ENCODE measurements at regions not wholly inside any gene's neighbourhood (a gene's known extent, or its start where the extent isn't known, plus 50 kb on each side); places are given as distances from the start of the nearest gene placed in this dataset.

GRCh38 chr10:52883996-52884871, 111.7 kb upstream of the MBL2 start:
- H3K27ac Mint-ChIP-seq, result peak overlapping the region; percentile 81

GRCh38 chr10:52879091-52879807, 106.7 kb upstream of the MBL2 start:
- Histone ChIP-seq H3K36me3 (no peaks in the 10 kb centered on the region), H3K79me2 (ENCODE audit: low read depth) (no peaks in the 10 kb centered on the region), H3K9me3 (ENCODE audit: low read depth) (no peaks in the 10 kb centered on the region), H3K27me3 (no peaks in the 10 kb centered on the region), H3K9ac (no peak overlapping the region), H3K4me3 (no peak overlapping the region), H3K4me1 (peaks cover 15% of the 10 kb centered on the region), H3K4me2 (no peak overlapping the region), H3K27ac (no peak overlapping the region), H3F3A (ENCODE audit: low read depth) (no peaks in the 10 kb centered on the region), H4K20me1 (ENCODE audit: low read depth) (no peaks in the 10 kb centered on the region), H2AFZ (replicated peaks) (no peak overlapping the region)
- H3K4me1 Mint-ChIP-seq, result peaks cover 35% of the 10 kb centered on the region
- TF ChIP-seq EZH2phosphoT487 (IDR thresholded peaks at IDR 0.05) (no peak), CTCF (IDR thresholded peaks at IDR 0.05) (no peak), EZH2 (IDR thresholded peaks at IDR 0.05) (no peak)
- no peak overlapping the region for H3K27ac Mint-ChIP-seq
- no peaks in the 10 kb centered on the region for H3K36me3 Mint-ChIP-seq
- no peak overlapping the region for H3K4me3 Mint-ChIP-seq
- no peaks in the 10 kb centered on the region for H3K27me3 Mint-ChIP-seq (ENCODE audit: insufficient read depth, low read depth)
- no peak for DNase-seq (ENCODE audit: low spot score)
- no peaks in the 10 kb centered on the region for H3K9me3 Mint-ChIP-seq

More at GRCh38 chr10:52883996-52884871, 111.7 kb upstream of the MBL2 start:
- no peaks in the 10 kb centered on the region for H3K9me3 ChIP-seq (ENCODE audit: low read depth)
- Mint-ChIP-seq H3K36me3 (no peaks in the 10 kb centered on the region), H3K27me3 (ENCODE audit: insufficient read depth, low read depth) (no peaks in the 10 kb centered on the region), H3K4me3 (no peak overlapping the region), H3K9me3 (no peaks in the 10 kb centered on the region), H3K4me1 (peaks cover 21% of the 10 kb centered on the region)
- H3F3A ChIP-seq (ENCODE audit: low read depth), result no peaks in the 10 kb centered on the region
- peak; percentile 72 for DNase-seq (ENCODE audit: low spot score)
- TF ChIP-seq CTCF (IDR thresholded peaks at IDR 0.05) (peak; percentile 82), EZH2 (IDR thresholded peaks at IDR 0.05) (no peak), EZH2phosphoT487 (IDR thresholded peaks at IDR 0.05) (no peak)
- peak overlapping the region; percentile 97 for H2AFZ ChIP-seq (replicated peaks)
- no peak overlapping the region for H3K9ac ChIP-seq
- peak overlapping the region; percentile 11 for H3K4me2 ChIP-seq
- no peaks in the 10 kb centered on the region for H3K36me3 ChIP-seq
- H3K79me2 ChIP-seq (ENCODE audit: low read depth), result no peaks in the 10 kb centered on the region
- H3K4me3 ChIP-seq, result no peak overlapping the region
- no peaks in the 10 kb centered on the region for H4K20me1 ChIP-seq (ENCODE audit: low read depth)
- no peak overlapping the region for H3K27ac ChIP-seq
- no peaks in the 10 kb centered on the region for H3K27me3 ChIP-seq
- H3K4me1 ChIP-seq, result peaks cover 15% of the 10 kb centered on the region

GRCh38 chr10:52877451-52877850, 104.9 kb upstream of the MBL2 start:
- no peak for TF ChIP-seq EZH2 (IDR thresholded peaks at IDR 0.05)
- TF ChIP-seq EZH2phosphoT487 (IDR thresholded peaks at IDR 0.05), result no peak
- no peak for TF ChIP-seq CTCF (IDR thresholded peaks at IDR 0.05)
- H3K27me3 Mint-ChIP-seq (ENCODE audit: insufficient read depth, low read depth), result no peaks in the 10 kb centered on the region
- no peak overlapping the region for H3K4me3 Mint-ChIP-seq
- no peaks in the 10 kb centered on the region for H3K36me3 ChIP-seq
- no peak overlapping the region for H2AFZ ChIP-seq (replicated peaks)
- H3K4me3 ChIP-seq, result no peak overlapping the region
- no peak overlapping the region for H3K27ac ChIP-seq
- H3K9ac ChIP-seq, result no peak overlapping the region
- H4K20me1 ChIP-seq (ENCODE audit: low read depth), result no peaks in the 10 kb centered on the region
- no peak overlapping the region for H3K4me2 ChIP-seq
- H3K4me1 ChIP-seq, result peaks cover 13% of the 10 kb centered on the region
- H3K27ac Mint-ChIP-seq, result no peak overlapping the region
- H3F3A ChIP-seq (ENCODE audit: low read depth), result no peaks in the 10 kb centered on the region
- H3K9me3 Mint-ChIP-seq, result no peaks in the 10 kb centered on the region
- H3K36me3 Mint-ChIP-seq, result no peaks in the 10 kb centered on the region
- no peaks in the 10 kb centered on the region for H3K79me2 ChIP-seq (ENCODE audit: low read depth)
- H3K27me3 ChIP-seq, result no peaks in the 10 kb centered on the region
- H3K4me1 Mint-ChIP-seq, result peaks cover 36% of the 10 kb centered on the region
- H3K9me3 ChIP-seq (ENCODE audit: low read depth), result no peaks in the 10 kb centered on the region
- no peak for DNase-seq (ENCODE audit: low spot score)
